ENCODE measurements at regions not wholly inside any gene's neighbourhood (a gene's known extent, or its start where the extent isn't known, plus 50 kb on each side); places are given as distances from the start of the nearest gene placed in this dataset.

DNA sequence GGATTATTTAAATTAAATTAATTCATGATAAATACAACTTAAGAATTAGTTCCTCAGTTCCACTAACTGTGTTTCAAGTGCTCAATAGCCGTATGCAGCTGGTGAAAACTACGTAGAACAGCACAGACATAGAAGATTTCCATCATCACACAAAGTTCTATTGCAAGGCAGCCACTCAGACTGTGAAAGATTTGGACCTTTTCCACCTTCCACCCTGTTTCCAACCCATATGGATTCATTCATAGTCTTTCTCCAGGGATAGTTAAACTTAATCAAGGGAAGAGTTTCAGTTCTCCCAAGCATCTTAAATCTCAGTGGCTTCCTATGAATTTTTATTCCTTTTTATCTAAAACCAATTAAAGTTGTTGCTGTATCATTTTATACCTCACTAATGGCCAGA, 2030.8 kb downstream of the SUCLG1 start:
- TF ChIP-seq EP300 (IDR thresholded peaks at IDR 0.05) (no peak), POLR2A (IDR thresholded peaks at IDR 0.05) (no peak)
- TF ChIP-seq, protein P1, sequence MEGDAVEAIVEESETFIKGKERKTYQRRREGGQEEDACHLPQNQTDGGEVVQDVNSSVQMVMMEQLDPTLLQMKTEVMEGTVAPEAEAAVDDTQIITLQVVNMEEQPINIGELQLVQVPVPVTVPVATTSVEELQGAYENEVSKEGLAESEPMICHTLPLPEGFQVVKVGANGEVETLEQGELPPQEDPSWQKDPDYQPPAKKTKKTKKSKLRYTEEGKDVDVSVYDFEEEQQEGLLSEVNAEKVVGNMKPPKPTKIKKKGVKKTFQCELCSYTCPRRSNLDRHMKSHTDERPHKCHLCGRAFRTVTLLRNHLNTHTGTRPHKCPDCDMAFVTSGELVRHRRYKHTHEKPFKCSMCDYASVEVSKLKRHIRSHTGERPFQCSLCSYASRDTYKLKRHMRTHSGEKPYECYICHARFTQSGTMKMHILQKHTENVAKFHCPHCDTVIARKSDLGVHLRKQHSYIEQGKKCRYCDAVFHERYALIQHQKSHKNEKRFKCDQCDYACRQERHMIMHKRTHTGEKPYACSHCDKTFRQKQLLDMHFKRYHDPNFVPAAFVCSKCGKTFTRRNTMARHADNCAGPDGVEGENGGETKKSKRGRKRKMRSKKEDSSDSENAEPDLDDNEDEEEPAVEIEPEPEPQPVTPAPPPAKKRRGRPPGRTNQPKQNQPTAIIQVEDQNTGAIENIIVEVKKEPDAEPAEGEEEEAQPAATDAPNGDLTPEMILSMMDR (IDR thresholded peaks at IDR 0.05) = no peak

Data from ovary (tissue), 3 donors.